ENCODE measurements at regions not wholly inside any gene's neighbourhood (a gene's known extent, or its start where the extent isn't known, plus 50 kb on each side); places are given as distances from the start of the nearest gene placed in this dataset.

DNA sequence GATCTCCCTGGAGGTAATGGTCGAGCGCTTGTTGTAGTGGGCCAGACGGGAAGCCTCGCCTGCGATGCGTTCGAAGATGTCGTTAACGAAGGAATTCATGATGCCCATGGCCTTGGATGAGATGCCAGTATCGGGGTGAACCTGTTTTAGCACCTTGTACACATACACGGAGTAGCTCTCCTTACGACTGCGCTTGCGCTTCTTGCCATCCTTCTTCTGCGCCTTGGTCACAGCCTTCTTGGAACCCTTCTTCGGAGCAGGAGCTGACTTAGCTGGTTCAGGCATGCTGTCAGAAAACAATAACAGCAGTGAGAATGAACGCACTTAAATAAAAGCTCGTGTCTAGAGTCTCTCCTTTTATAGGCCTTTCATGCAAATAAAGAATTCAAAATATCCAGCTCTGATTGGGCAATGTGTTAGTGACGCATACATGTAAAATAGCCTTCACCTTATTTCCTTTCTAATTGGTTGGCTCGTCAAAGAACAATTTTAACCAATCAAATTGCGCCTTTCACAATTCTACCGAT lies 129.2 kb downstream of the HFE start:
- TF ChIP-seq, protein P1, sequence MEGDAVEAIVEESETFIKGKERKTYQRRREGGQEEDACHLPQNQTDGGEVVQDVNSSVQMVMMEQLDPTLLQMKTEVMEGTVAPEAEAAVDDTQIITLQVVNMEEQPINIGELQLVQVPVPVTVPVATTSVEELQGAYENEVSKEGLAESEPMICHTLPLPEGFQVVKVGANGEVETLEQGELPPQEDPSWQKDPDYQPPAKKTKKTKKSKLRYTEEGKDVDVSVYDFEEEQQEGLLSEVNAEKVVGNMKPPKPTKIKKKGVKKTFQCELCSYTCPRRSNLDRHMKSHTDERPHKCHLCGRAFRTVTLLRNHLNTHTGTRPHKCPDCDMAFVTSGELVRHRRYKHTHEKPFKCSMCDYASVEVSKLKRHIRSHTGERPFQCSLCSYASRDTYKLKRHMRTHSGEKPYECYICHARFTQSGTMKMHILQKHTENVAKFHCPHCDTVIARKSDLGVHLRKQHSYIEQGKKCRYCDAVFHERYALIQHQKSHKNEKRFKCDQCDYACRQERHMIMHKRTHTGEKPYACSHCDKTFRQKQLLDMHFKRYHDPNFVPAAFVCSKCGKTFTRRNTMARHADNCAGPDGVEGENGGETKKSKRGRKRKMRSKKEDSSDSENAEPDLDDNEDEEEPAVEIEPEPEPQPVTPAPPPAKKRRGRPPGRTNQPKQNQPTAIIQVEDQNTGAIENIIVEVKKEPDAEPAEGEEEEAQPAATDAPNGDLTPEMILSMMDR (conservative IDR thresholded peaks at IDR 0.05), result no peak
- TF ChIP-seq EZH2 (IDR thresholded peaks at IDR 0.05; ENCODE audit: low read depth), result no peak
